DMS79 treated with DMSO at 0.1 percent for 48 hours (cell line): ENCODE measurements at regions not wholly inside any gene's neighbourhood (a gene's known extent, or its start where the extent isn't known, plus 50 kb on each side); places are given as distances from the start of the nearest gene placed in this dataset.

Experiments
- DNase-seq: peaks from one replicate; lab custom pipeline; 2025; lab: John Stamatoyannopoulos, UW

GRCh38 chr18:2036086-2036485 is 535.2 kb downstream of the METTL4 start:
- no peak for DNase-seq

GRCh38 chr18:2040279-2040678 is 531.0 kb downstream of the METTL4 start:
- DNase-seq = no peak

- DNase-seq = no peak
Measured at GRCh38 chr18:2049986-2050385, 521.3 kb downstream of the METTL4 start.

- no peak for DNase-seq
Measured at GRCh38 chr18:2050702-2051201, 520.6 kb downstream of the METTL4 start.

GRCh38 chr18:2053490-2054089 is 517.7 kb downstream of the METTL4 start:
- DNase-seq = no peak

GRCh38 chr18:2059336-2059735 is 512.0 kb downstream of the METTL4 start:
- no peak for DNase-seq

GRCh38 chr18:2060086-2060485 is 511.2 kb downstream of the METTL4 start:
- DNase-seq = no peak

- no peak for DNase-seq
Measured at GRCh38 chr18:2070631-2071030, 500.7 kb downstream of the METTL4 start.

GRCh38 chr18:2075499-2075898 is 495.8 kb downstream of the METTL4 start:
- no peak for DNase-seq

- no peak for DNase-seq
Measured at GRCh38 chr18:2082676-2083075, 488.6 kb downstream of the METTL4 start.

- DNase-seq = no peak
Measured at GRCh38 chr18:2083691-2084090, 487.6 kb downstream of the METTL4 start.

- DNase-seq = no peak
Measured at GRCh38 chr18:2086439-2086838, 484.9 kb downstream of the METTL4 start.

- no peak for DNase-seq
Measured at GRCh38 chr18:2087877-2088673, 483.2 kb downstream of the METTL4 start.

GRCh38 chr18:2089396-2089795 is 481.9 kb downstream of the METTL4 start:
- DNase-seq = no peak

GRCh38 chr18:2091937-2092336 is 479.4 kb downstream of the METTL4 start:
- no peak for DNase-seq

GRCh38 chr18:2096551-2096950 is 474.8 kb downstream of the METTL4 start:
- no peak for DNase-seq

GRCh38 chr18:2100694-2101213 is 470.6 kb downstream of the METTL4 start:
- DNase-seq = no peak

GRCh38 chr18:2102022-2102421 is 469.3 kb downstream of the METTL4 start:
- DNase-seq = no peak

GRCh38 chr18:2103299-2103698 is 468.0 kb downstream of the METTL4 start:
- no peak for DNase-seq

GRCh38 chr18:2104620-2105462 is 466.5 kb downstream of the METTL4 start:
- DNase-seq = peak; percentile 6

GRCh38 chr18:2108591-2108990 is 462.7 kb downstream of the METTL4 start:
- DNase-seq = no peak

GRCh38 chr18:2111456-2111855 is 459.8 kb downstream of the METTL4 start:
- DNase-seq = no peak
